Liver (tissue), 7 donors: ENCODE measurements at regions not wholly inside any gene's neighbourhood (a gene's known extent, or its start where the extent isn't known, plus 50 kb on each side); places are given as distances from the start of the nearest gene placed in this dataset.

Experiments
- DNase-seq: peaks from one replicate; pipeline ENCODE4 v3.0.0-alpha.2; 2017; ENCODE audit warnings: low spot score
- H3K27ac ChIP-seq, 2 donors: one replicate each; pipeline ENCODE4 v1.7.0; 2013; ENCODE audit warnings: inconsistent platforms in 2 of 2, low read length in 2 of 2, control low read depth in 1 of 2, low read depth in 1 of 2, mild to moderate bottlenecking in 1 of 2
- H3K27me3 ChIP-seq, 4 donors: one replicate each; pipeline versions ENCODE4 v1.6.1 to v1.7.0; 2013; ENCODE audit warnings: low read length in 3 of 4, inconsistent platforms in 1 of 4, mild to moderate bottlenecking in 1 of 4, moderate library complexity in 1 of 4; ENCODE audit not compliant: control insufficient read depth in 4 of 4, insufficient read depth in 4 of 4
- H3K36me3 ChIP-seq, 4 donors: one replicate each; pipeline versions ENCODE4 v1.6.1 to v1.7.0; 2013; ENCODE audit warnings: low read length in 3 of 4, mild to moderate bottlenecking in 3 of 4, low read depth in 1 of 4, moderate library complexity in 1 of 4; ENCODE audit not compliant: control insufficient read depth in 4 of 4, insufficient read depth in 3 of 4
- H3K4me1 ChIP-seq, 4 donors: one replicate each; pipeline versions ENCODE4 v1.6.1 to v1.7.0; 2013; ENCODE audit warnings: low read length in 3 of 4, mild to moderate bottlenecking in 3 of 4, moderate library complexity in 1 of 4; ENCODE audit not compliant: control insufficient read depth in 4 of 4, insufficient read depth in 4 of 4
- H3K4me3 ChIP-seq, 3 donors: one replicate each; pipeline versions ENCODE4 v1.6.1 to v1.7.0; 2013; ENCODE audit warnings: low read length in 3 of 3, control low read depth in 1 of 3, low read depth in 1 of 3, mild to moderate bottlenecking in 1 of 3
- H3K9ac ChIP-seq, 2 donors: one replicate each; pipeline ENCODE4 v1.7.0; 2013; ENCODE audit warnings: low read length in 2 of 2, mild to moderate bottlenecking in 2 of 2, moderate library complexity in 2 of 2, control low read depth in 1 of 2, low read depth in 1 of 2
- H3K9me3 ChIP-seq, 4 donors: one replicate each; pipeline versions ENCODE4 v1.6.1 to v1.7.0; 2013; ENCODE audit warnings: low read length in 3 of 4; ENCODE audit not compliant: control insufficient read depth in 4 of 4
- ATF3 ChIP-seq: IDR thresholded peaks from 2 replicates; pipeline ENCODE4 v1.6.1; 2016; ENCODE audit warnings: antibody characterized with exemption
- CTCF ChIP-seq: fragments of 150-350 bp; IDR thresholded peaks from 2 replicates; pipeline ENCODE4 v1.5.1; 2017; ENCODE audit warnings: improper control_type of control experiment, low read depth, low read length; ENCODE audit not compliant: missing input control
- EGR1 ChIP-seq, 2 donors: IDR thresholded peaks; 2 replicates each; pipeline ENCODE4 v1.6.1; 2016 to 2018; ENCODE audit warnings: antibody characterized with exemption in 2 of 2, low read depth in 2 of 2
- FOXA1 ChIP-seq: IDR thresholded peaks from 2 replicates; pipeline ENCODE4 v1.6.1; 2016; ENCODE audit warnings: antibody characterized with exemption
- FOXA2 ChIP-seq: IDR thresholded peaks from 2 replicates; pipeline ENCODE4 v1.6.1; 2016; ENCODE audit warnings: antibody characterized with exemption
- HNF4A ChIP-seq, 2 donors: conservative IDR thresholded peaks; 2 replicates each; pipeline ENCODE4 v1.6.1; 2016; ENCODE audit warnings: antibody characterized with exemption in 2 of 2, mild to moderate bottlenecking in 2 of 2
- HNF4G ChIP-seq: IDR thresholded peaks from 2 replicates; pipeline ENCODE4 v1.6.1; 2016; ENCODE audit warnings: antibody characterized with exemption
- MAX ChIP-seq: IDR thresholded peaks from 2 replicates; pipeline ENCODE4 v1.6.1; 2016; ENCODE audit warnings: antibody characterized with exemption
- RAD21 ChIP-seq, 2 donors: IDR thresholded peaks; 2 replicates each; pipeline ENCODE4 v1.6.1; 2016; ENCODE audit warnings: antibody characterized with exemption in 2 of 2, mild to moderate bottlenecking in 2 of 2
- REST ChIP-seq: IDR thresholded peaks from 2 replicates; pipeline ENCODE4 v1.6.1; 2016; ENCODE audit warnings: antibody characterized with exemption, mild to moderate bottlenecking
- RXRA ChIP-seq, 2 donors: IDR thresholded peaks; 2 replicates each; pipeline ENCODE4 v1.6.1; 2017 to 2018; ENCODE audit warnings: antibody characterized with exemption in 2 of 2, mild to moderate bottlenecking in 1 of 2
- SP1 ChIP-seq: IDR thresholded peaks from 2 replicates; pipeline ENCODE4 v1.6.1; 2018; ENCODE audit warnings: antibody characterized with exemption, mild to moderate bottlenecking
- TAF1 ChIP-seq: conservative IDR thresholded peaks from 2 replicates; pipeline ENCODE4 v1.6.1; 2016; ENCODE audit warnings: antibody characterized with exemption, mild to moderate bottlenecking
- YY1 ChIP-seq: IDR thresholded peaks from 2 replicates; pipeline ENCODE4 v1.6.1; 2016; ENCODE audit warnings: antibody characterized with exemption, mild to moderate bottlenecking
- ZBTB33 ChIP-seq: IDR thresholded peaks from 2 replicates; pipeline ENCODE4 v1.6.1; 2016; ENCODE audit warnings: antibody characterized with exemption
- donor health status: healthy.
- donor health status: healthy.
- donor health status: healthy.
- donor health status: healthy.

- Histone ChIP-seq H3K36me3 (no peaks in the 10 kb centered on the region), H3K4me1 (no peaks in the 10 kb centered on the region), H3K27ac (no peak overlapping the region), H3K4me3 (no peak overlapping the region), H3K9me3 (no peaks in the 10 kb centered on the region), H3K27me3 (no peaks in the 10 kb centered on the region), H3K9ac (no peak overlapping the region)
- no peak for TF ChIP-seq CTCF
- TF ChIP-seq ATF3 = no peak
- no peak for TF ChIP-seq FOXA1
- TF ChIP-seq TAF1 = no peak
- no peak for TF ChIP-seq SP1
- peak; percentile 23 to 32 for TF ChIP-seq RXRA (IDR thresholded peaks at IDR 0.05)
- TF ChIP-seq REST = no peak
- TF ChIP-seq HNF4A (conservative IDR thresholded peaks at IDR 0.05) = peak; percentile 26 to 40
- no peak for TF ChIP-seq ZBTB33
- no peak for TF ChIP-seq MAX
- TF ChIP-seq FOXA2 = no peak
- no peak for TF ChIP-seq YY1
- no peak for TF ChIP-seq RAD21 (IDR thresholded peaks at IDR 0.05)
- DNase-seq = no peak
Observed at GRCh38 chr5:88081877-88082276, 186.8 kb downstream of the TMEM161B start.

- no peak overlapping the region for H3K4me3 ChIP-seq
Observed at GRCh38 chr5:88063813-88064212, 204.8 kb downstream of the TMEM161B start.

More at GRCh38 chr5:88063813-88064212, 204.8 kb downstream of the TMEM161B start:
- Histone ChIP-seq H3K9ac (no peak overlapping the region), H3K27ac (no peak overlapping the region), H3K36me3 (no peaks in the 10 kb centered on the region), H3K9me3 (peaks cover 0 to 2% (median 0%) of the 10 kb centered on the region in 4 donors), H3K4me1 (peaks cover 0 to 4% (median 0%) of the 10 kb centered on the region in 4 donors), H3K27me3 (no peaks in the 10 kb centered on the region)
- TF ChIP-seq EGR1 (IDR thresholded peaks at IDR 0.05; ENCODE audit: low read depth in 2 of 2) (no peak), YY1 (no peak), HNF4G (no peak), SP1 (no peak), MAX (no peak), ATF3 (no peak), RXRA (IDR thresholded peaks at IDR 0.05) (no peak)
- no peak for DNase-seq
